NCI-H2196 (cell line): ENCODE measurements at regions not wholly inside any gene's neighbourhood (a gene's known extent, or its start where the extent isn't known, plus 50 kb on each side); places are given as distances from the start of the nearest gene placed in this dataset.

Source experiments
- DNase-seq: peaks from one replicate; lab custom pipeline; 2025; ENCODE audit not compliant: unreplicated experiment; lab: John Stamatoyannopoulos, UW

DNA sequence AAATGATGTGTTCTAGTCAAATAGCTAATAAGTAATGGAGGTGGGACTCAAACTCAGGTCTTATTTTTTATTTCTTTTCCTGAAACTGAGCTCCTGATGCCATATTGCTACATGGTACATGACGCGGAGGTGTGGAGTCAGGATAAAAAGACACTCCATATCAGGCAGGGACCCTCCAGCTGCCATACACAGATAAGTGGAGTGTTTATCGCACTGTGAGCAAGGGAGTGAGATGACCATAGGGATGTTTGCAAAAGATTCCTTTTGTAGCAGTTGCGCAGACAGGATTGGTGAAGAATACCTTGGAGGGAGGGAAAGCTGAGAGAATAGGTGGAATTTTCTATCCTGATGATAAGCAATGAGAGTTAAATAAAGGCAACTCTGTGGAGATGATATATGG is 657.2 kb downstream of the RNF144A start:
- no peak for DNase-seq

- DNase-seq, result no peak
These were observed 660.6 kb downstream of the RNF144A start for GRCh38 chr2:7577769-7578168.

DNA sequence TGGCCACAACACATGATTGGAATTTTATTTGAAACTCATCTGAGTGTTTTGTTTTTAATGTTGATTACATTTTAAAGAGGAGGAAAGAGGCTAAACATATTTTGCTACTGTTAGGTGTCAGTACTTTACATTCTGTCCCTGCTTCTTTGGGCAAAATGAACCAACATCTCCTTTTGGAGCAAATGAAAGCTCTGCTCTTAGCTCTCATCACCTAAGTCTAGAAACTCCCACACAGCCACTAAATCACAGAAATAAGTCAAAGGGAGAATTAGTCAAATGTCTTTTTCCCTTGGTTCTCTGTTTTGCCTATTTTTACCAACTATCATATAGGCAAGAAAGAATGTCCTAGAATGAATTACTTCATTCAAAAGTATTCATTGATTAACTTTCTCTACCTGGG is 666.8 kb downstream of the RNF144A start:
- no peak for DNase-seq

GRCh38 chr2:7586898-7587297 is 669.7 kb downstream of the RNF144A start:
- no peak for DNase-seq

DNA sequence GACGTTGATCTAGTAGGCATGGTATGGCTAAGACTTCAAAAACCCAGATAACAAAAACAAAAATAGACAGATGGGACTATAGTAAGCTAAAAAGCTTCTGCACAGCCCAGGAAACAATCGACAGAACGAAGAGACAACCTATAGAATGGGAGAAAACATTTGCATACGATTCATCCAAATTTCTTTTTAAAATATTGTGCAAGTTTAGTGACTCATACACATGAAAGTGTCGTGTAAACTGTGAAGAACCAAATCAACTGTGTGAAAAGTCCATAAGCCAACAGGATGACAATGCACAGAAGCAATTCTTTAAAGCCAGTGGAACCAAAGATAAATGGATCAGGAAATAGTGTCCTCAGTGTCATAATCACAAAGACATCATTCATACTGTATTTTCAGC is 671.1 kb downstream of the RNF144A start:
- no peak for DNase-seq

DNA sequence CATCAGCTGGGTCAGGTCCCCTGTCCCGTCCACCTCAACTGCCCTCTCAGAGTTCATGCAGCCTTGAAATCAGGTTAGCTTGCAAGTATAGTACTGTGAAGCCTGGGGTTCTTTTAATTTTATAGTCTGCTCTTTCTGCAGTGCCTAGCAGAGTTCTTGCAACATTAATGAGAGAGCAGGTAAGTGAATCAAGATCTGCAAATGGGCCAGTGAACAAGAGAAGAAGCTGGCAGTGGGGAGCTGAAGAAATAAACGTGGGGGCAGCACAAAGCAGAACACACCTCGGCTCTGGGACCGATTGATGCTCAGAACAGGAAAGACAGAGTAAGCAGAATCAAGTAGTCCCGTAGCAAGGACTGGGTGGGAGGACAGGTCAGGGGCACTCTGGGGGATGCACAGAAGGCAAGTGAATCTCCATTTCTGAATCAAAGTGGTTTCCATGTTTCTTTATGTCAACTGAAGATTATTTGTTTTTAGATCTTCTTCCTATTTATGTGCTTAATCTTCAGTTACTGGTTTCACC is 675.5 kb downstream of the RNF144A start:
- no peak for DNase-seq

- DNase-seq, result no peak
These were observed 676.1 kb downstream of the RNF144A start for GRCh38 chr2:7593360-7593759.

DNA sequence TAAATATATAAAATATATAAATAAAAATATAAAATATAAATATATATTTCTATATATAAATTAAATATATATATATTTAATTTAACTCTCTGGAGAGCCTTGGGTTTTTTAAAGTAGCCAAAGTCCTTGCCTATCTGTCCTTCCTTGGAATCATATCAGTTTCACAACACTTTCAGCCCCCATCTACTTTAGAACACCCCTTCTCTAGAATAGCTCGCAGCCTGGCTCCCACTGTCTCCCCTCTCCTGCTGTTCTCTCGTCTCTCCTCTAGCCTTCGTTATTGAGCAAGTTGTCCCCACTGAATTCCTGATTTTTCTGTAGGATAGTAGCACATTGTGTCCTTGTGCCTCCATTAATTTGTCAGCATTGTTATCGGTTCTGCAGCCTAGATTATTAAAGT is 677.0 kb downstream of the RNF144A start:
- DNase-seq, result no peak

GRCh38 chr2:7595206-7595605 is 678.0 kb downstream of the RNF144A start:
- DNase-seq, result no peak

DNA sequence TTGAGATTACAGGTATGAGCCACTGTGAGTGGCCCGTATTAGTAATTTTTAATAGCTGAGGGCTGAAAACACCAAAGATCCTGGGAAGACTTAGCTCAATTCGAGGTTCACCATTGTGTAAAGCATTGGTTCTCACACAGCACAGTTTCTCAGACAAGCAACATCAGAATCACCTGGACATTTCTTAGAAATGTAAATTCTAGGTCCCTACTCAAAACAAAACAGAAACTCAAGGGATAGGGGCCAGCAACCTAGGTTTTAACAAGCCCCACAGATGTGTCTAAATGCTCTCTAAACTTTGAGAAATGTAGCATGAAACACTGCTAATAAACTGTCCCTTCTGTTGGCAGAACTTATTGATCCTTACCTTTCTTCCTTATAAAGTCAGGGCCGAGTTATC is 681.2 kb downstream of the RNF144A start:
- no peak for DNase-seq

GRCh38 chr2:7599462-7600258 is 682.4 kb downstream of the RNF144A start:
- DNase-seq, result no peak

- DNase-seq, result no peak
These were observed 684.8 kb downstream of the RNF144A start for GRCh38 chr2:7601990-7602389.

DNA sequence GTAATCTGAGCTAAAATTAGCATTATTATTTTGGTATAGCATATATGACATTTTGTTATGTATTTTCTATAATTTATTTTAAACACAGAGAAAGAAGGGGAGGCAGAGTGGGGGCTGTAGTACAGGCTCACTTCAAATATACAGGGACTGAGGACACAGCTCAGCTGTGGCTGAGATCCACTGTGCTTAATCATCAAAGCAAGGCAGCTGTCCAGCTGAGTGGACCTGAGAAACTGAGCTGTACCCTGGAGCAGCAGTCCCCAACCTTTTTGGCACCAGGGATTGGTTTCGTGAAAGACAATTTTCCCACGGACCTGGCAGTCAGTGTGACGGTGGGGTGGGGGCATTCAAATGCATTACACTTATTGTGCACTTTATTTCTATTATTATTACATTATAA is 687.2 kb downstream of the RNF144A start:
- DNase-seq, result no peak

DNA sequence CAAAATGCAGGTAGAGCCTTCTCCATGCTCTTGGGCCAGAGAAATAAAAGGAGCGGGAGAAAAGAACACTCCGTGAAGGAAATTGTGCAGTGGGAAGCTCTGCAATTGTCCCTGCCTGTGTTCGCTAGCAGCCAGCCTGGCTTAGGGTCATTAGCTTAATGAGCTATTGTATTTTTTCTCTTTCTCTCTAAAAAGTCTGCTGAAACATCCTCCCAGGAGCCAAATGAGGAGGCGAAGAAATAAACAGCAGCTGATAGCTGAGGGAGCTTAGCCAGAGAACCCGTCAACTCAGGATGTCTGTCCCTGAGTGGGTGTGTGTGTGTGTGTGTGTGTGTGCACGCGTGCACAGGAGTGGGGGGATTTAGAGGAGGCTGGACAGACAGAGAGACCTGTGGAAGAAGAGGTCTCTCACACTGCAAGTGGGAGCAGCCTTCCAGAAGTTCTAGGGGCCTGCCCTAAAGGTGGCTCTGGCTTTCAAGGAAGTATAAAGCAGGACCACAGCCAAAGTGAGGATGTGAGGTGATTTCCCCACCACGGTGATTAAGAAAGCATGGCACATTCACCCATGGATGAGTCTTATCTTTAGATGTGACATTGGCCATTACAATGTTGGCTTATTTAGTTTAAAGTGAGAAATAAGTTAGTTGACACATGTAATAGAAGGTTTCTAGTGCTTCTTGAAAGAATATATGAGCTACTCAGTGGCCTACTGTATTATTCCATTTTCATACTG is 690.4 kb downstream of the RNF144A start:
- no peak for DNase-seq

DNA sequence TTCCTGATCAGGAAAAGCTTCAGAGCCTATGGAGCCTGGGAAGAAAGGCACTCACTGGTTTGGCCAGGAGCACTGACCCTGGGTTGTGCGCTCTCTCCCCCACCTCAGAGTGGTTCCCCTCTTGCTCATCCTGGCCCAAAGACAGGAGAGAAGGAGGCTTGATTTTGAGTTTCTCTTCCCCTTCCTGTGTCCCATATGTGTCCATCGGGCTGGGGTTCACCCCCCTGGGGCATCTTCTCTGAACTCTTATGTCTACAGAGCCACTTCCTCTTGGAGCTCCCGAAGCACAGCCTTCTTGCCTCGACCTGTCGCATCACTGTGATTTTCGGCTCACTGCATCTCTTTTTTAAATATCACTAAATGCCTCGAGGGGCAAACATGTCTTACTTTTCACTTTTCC is 692.3 kb downstream of the RNF144A start:
- DNase-seq, result no peak

DNA sequence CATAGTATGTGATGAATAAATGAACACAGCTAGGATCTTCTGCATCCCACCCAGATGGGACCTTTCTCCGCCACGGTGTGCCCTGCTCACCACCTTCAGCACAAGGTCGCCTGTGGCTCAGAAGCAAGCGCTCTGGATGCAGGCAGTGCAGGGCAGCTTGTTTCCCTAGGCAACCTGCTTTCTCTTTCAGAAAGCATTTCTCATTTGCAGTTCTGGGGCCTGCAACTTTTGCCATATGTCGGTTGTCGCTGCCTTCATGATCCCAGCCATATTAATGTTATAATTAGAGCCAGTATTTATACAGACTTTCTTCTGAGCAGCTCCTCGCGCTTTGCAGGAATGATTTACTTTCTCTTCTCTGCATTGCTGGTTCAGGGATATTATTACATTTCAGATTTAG is 692.8 kb downstream of the RNF144A start:
- no peak for DNase-seq

- DNase-seq, result no peak
These were observed 694.5 kb downstream of the RNF144A start for GRCh38 chr2:7611750-7612149.

DNA sequence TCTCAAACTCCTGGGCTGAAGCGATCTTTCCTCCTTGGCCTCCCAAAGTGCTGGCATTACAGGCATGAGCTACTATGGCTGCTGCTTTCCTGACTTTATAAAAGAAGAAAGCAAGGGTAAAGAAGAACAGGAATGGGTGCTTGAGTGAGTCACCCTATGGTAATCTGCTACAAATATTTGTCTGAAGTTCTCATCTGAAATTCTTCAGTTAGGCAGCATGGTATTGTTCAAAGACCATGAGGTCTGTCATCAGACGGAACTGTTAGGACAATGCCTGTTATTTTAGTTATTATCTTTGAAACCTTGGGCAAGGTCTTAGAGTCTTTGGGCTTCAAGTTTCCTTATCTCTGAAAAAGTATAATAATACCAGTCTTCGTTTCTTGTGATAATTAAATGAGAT is 695.8 kb downstream of the RNF144A start:
- DNase-seq, result no peak

DNA sequence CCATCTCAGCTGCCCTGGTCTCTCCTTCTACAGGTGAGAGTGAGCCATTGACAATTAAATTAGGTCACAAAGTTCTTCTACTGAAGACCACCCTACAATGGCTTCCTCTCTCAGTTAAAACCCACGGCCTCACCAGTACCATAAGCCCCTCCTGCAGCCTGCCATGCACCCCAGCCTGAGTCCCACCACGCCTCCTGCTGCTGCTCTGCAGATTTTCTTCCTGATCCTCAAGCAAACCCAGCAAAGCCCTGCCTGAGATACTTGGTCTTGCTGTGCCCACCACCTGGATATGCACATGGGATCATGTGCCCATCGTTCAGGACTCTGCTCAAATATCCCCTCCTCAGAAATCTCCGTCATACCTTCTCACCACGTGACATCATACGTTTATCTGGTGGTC is 696.6 kb downstream of the RNF144A start:
- DNase-seq, result no peak

GRCh38 chr2:7618031-7618430 is 700.8 kb downstream of the RNF144A start:
- DNase-seq, result peak; percentile 34

- no peak for DNase-seq
These were observed 702.2 kb downstream of the RNF144A start for GRCh38 chr2:7619203-7619970.

GRCh38 chr2:7620255-7620654 is 703.0 kb downstream of the RNF144A start:
- DNase-seq, result no peak
